WTC11 (cell line): ENCODE measurements at regions not wholly inside any gene's neighbourhood (a gene's known extent, or its start where the extent isn't known, plus 50 kb on each side); places are given as distances from the start of the nearest gene placed in this dataset.

Experiments used
- CTCF ChIP-seq: fragments of 200-600 bp; IDR thresholded peaks from 2 replicates; pipeline ENCODE4 v1.8.0; 2022; ENCODE audit warnings: antibody characterized with exemption
- ETV6 ChIP-seq: sonication (generic); formaldehyde crosslinking; IDR thresholded peaks from 2 replicates; pipeline ENCODE4 v1.8.1; 2022; ENCODE audit warnings: mild to moderate bottlenecking, missing genetic modification reagents
- ZNF263 ChIP-seq: sonication (generic); formaldehyde crosslinking; IDR thresholded peaks from 2 replicates; pipeline ENCODE4 v1.8.1; 2022; ENCODE audit warnings: low read depth, mild to moderate bottlenecking, moderate library complexity, missing genetic modification reagents

- TF ChIP-seq ETV6 (CRISPR knock-in tag) (no peak), CTCF (no peak), ZNF263 (CRISPR knock-in tag) (no peak)
These were observed 69.4 kb downstream of the SLC30A10 start for GRCh38 chr1:219858980-219859379.
